Spleen (tissue), 7 donors: ENCODE measurements at regions not wholly inside any gene's neighbourhood (a gene's known extent, or its start where the extent isn't known, plus 50 kb on each side); places are given as distances from the start of the nearest gene placed in this dataset.

ENCODE experiments used
- POLR2AphosphoS5 ChIP-seq, 3 donors: sonication (generic); formaldehyde crosslinking; IDR thresholded peaks; one replicate each; pipeline ENCODE4 v1.5.1; 2017; ENCODE audit warnings: antibody characterized with exemption in 3 of 3
- TF ChIP-seq, protein P1 (sequence below), 11 experiments: fragments of 200-600 bp in 7 of 11; fragments of 450-650 bp in 4 of 11; sonication (generic) in 4 of 11; IDR thresholded peaks in 8 of 11; conservative IDR thresholded peaks in 3 of 11; 1 replicate in 7 of 11; 2 replicates in 4 of 11; pipeline versions ENCODE4 v1.4.0 to v1.8.0; 2016 to 2021; ENCODE audit warnings: antibody characterized with exemption in 11 of 11, inconsistent platforms in 4 of 11, mild to moderate bottlenecking in 1 of 11
- donor health status: DM: no; HTN: no; CAD: no; lungs with moderate emphysema.
- donor health status: DM: no; HTN: no; CAD: no.
- donor health status: DM: no; HTN: no; CAD: no.

DNA sequence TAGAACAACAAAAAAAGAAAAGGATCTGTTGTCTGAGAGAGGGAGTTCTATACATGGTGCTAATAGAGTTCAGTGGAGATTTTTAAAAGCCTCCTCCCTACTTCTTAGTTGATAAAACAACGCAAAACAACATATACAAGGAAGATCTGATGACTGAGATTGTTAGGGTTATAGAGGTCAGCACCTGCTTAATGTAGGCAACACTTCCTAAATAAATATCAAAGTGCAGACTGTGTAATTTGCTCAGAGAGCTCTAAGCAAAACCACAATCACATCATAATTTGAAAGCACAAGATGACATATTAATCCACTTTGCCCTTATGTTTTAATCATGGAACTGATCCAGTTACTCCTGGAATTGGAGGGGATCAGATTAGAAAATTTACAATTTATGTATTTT, 474.5 kb downstream of the PRR16 start:
- TF ChIP-seq, protein P1, sequence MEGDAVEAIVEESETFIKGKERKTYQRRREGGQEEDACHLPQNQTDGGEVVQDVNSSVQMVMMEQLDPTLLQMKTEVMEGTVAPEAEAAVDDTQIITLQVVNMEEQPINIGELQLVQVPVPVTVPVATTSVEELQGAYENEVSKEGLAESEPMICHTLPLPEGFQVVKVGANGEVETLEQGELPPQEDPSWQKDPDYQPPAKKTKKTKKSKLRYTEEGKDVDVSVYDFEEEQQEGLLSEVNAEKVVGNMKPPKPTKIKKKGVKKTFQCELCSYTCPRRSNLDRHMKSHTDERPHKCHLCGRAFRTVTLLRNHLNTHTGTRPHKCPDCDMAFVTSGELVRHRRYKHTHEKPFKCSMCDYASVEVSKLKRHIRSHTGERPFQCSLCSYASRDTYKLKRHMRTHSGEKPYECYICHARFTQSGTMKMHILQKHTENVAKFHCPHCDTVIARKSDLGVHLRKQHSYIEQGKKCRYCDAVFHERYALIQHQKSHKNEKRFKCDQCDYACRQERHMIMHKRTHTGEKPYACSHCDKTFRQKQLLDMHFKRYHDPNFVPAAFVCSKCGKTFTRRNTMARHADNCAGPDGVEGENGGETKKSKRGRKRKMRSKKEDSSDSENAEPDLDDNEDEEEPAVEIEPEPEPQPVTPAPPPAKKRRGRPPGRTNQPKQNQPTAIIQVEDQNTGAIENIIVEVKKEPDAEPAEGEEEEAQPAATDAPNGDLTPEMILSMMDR (IDR thresholded peaks at IDR 0.05 in 8 of 11, conservative IDR thresholded peaks at IDR 0.05 in 3 of 11): no peak
- no peak for TF ChIP-seq POLR2AphosphoS5 (IDR thresholded peaks at IDR 0.05)
